ENCODE measurements at regions not wholly inside any gene's neighbourhood (a gene's known extent, or its start where the extent isn't known, plus 50 kb on each side); places are given as distances from the start of the nearest gene placed in this dataset.

DNA sequence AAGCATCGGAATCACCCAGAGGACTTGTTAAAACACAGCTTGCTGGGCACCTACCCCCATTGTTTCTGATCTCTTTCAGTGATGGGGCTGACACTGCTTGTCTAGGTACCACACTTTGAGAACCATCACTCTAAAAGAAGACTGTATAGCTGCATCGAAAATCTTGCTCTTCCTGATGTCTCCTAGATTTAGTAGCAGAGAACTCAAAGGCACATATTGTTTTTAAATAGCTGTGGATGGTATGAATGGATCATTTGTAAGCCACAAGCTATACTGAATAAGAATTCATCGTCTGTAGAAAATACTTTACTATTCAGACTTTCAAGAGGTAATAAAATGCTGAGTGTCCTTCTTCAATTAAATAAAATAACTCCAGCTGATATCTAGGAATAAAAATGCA is 405.4 kb downstream of the ANKRD50 start:
- no peak for DNase-seq (ENCODE audit: low read depth, low spot score)

DNA sequence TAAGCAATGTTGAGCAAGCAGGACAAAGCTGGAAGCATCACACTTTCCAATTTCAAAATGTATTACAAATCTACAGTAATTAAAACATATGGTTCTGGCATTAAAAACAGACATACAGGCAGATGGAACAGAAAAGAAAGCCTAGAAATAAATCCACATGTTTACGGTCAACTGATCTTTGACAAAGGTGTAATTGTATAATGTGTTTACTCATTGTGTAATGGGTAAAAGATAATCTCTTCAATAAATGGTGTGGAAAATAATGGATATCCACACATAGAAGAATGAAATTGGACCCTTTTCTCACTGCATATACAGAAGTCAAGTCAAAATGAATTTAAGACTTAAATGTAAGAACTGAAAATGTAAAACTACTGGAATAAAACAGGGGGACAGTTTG is 394.2 kb downstream of the ANKRD50 start:
- no peak for DNase-seq (ENCODE audit: low read depth, low spot score)

DNA sequence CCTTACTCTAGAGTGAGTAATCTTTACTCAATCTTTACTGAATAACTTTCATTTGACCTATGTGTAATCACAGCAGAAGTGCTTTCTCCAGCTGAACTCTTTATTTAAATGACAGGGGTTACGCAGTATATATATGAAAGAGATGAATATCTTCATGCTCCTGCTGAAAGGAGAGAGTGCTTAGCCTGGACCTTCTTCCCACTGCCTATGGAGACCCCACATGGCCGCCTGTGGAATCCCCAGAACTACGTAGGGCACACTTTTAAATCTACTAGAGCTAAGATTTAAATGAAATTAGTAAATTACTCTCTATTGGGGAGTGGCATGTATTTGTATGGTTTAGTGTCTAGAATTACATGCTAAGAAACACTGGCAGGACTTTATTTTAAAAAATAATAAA is 391.2 kb downstream of the ANKRD50 start:
- DNase-seq (ENCODE audit: low read depth, low spot score), result no peak

DNA sequence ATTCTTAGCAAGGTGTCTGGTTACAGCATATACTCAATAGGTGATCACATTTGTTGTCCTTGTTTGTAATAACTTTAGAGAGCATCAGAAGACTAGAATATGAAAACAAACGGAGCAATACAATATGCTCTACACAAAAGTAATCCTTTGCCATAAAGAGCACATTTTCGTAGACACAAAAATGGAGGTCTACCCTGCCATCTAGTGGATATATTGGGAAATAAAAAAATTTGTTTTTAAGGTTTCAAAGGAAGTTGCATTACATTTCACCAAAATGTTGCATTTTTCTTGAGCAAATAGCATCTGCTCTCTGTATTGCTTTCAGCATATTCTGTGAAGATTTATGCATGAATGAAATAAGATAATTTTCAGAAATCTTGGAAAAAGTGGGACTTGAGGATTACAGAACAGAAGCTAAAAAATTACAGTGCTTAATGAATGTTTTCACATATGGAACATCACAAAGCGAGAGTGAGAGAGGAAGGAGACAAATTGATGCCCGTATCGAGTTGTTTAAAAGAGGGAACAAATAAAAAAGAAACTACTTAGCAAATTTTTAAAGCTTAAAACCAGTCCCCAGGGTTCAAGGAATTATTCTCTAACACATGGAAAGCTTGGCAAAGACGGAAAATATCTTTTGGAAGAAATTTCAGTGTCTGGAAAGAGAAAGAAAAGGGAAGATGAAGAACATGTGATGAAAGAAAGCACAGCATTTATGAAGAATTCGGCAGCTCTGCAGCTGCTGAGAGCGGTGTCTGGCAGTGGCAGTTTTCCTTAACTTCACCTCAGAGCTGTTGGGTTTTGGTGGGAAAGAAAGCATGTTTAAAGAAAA is 390.1 kb downstream of the ANKRD50 start:
- DNase-seq (ENCODE audit: low read depth, low spot score), result no peak

DNA sequence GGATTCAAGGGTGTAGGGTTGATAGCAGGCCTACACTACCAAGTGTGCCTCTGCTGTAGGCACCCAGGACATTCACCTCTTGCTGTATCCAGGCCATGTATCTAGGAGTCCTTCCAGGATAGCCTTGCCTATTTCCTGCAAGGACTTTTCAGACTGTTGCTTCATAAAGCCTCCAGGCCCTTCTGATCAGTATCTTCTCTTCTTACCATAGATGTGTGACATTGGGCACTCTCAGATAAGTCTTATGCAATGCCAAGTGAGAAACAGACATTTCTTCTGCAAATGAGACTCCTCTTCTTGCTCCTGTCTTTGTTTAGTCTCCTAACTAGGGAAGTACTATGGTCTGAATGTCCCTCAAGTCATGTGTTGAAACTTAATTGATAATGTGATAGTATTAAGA is 386.8 kb downstream of the ANKRD50 start:
- no peak for DNase-seq (ENCODE audit: low read depth, low spot score)

DNA sequence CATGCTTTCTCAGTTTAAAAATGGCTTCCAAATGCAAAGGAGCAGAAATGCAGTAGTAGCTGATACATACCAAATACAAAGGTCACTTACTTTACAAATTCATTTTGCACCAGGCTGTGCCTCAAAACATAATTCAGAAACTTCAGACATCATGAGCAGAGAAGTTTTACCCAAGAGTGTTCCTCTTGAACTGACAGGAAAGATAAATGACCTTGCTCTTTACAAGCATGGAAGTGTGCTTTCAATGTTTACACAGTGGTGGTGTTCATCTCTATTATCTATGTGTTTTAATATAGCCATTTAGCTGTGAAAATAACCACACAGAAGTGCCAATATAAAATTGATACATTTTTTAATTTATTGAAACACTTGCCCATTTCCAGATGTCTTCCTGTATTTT is 383.4 kb downstream of the ANKRD50 start:
- no peak for DNase-seq (ENCODE audit: low read depth, low spot score)

DNA sequence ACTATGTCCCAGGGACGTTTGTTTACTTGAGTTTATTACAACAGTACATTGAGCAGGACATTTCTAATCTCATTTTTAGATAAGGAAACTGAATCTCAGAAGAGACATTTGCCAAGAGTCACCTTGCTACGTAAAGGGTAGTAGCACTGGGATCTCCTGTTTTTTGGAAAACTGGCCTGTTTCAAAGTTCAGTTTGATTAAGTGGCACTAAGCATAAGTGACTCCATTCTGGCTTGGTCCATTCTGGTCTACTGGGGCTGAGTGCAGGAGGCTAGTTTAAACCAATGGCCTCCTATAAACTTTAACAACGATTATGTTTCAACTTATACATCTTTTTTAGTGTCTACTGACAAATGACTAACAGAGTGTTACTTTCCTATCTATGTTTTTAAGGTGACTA is 382.5 kb downstream of the ANKRD50 start:
- no peak for DNase-seq (ENCODE audit: low read depth, low spot score)

DNA sequence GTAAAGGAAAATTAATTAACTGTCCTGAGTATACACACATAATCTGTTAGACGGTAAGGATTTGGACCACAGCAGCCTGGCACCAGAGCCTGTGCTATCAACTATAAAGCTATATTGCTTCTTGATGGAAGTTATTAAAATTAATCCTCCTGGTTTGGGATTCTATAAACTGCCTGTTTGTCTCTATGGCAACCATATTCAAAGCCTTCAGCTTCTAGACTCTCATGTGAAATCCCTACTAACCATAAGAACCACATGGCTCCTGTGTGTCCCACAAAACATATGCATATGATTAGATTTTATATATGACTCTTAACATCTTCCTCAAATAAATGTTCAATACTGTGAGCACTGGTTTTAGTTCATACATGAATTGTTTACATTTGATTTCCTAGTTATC is 380.8 kb downstream of the ANKRD50 start:
- DNase-seq (ENCODE audit: low read depth, low spot score), result no peak

DNA sequence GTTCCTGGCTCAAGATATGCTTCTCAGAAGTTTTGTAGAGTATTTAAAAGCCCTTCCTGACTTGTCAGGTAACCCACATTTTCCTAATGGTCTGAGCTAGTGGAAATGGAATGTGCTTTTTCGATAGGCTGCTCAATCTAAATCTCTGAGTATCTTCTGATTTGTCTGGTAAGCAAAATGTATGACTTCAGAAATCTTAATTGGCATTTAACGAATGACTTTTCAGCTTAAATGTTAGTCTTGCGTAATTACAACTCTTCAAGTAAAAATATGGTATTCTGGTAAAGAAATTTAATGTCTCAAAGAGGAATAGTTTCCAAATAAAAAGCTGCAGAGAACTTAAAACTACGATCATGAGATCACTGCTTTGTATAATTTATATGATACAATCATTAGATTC is 379.1 kb downstream of the ANKRD50 start:
- no peak for DNase-seq (ENCODE audit: low read depth, low spot score)

DNA sequence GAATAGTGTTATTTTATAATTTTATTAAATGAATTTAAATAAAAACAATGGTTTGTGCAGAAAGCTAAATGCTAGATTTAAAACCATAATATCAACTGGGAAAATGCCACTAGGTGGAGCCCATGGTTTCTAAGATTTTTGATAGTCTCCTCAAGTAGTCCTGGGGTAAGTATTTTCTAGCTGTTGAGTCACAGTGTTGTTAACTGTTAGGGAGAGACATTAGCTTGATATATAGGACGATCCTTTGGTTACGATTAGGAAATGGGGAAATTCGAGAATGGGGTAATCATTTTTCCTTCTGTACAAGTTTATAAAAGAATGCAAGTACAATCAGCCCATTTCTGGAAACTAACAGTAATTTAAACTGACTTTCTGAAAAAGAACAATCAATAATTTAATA is 378.4 kb downstream of the ANKRD50 start:
- DNase-seq (ENCODE audit: low read depth, low spot score), result peak; percentile 71

DNA sequence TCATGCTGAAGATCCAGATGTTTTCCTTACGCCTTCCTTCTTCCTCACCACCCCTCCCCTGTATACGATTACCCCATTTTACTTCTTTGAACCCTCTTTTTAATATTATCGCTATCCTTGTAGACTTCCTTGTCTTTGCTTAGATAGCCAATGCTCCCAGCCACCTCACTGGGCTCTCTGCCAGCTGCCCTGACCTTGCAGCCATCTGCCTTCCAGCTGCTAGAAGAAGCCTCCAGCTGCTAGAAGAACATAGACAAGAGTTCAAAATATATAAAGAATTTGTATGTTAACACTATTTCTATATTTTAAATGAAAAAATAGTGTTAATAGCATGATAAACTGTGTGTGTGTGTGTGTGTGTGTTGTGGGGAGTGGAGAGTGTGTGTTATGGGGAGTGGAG is 374.7 kb downstream of the ANKRD50 start:
- DNase-seq (ENCODE audit: low read depth, low spot score), result no peak

DNA sequence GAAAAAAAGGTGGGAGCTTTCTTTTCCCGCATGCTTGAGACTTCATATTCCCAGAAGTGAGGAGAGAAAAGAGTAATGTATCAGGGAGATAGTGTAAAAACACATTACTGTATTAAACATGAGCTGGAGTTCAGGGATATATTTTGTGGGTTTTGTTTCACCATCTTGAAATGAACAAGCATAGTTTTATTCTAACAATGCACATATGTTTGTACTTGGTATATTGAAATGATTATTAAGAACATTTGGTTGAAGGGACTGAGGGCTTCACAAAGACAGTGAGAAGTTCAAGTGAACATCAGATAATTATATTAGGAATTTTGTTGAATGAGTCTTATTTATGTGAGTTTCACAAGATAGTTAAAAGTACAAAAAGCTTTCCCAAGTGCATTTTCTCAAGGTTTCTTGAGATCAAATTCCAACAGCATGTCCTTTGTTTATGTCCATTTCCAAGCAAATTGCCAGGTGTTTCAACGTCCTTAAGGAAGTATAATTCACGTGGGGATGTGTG is 368.8 kb downstream of the ANKRD50 start:
- no peak for DNase-seq (ENCODE audit: low read depth, low spot score)

DNA sequence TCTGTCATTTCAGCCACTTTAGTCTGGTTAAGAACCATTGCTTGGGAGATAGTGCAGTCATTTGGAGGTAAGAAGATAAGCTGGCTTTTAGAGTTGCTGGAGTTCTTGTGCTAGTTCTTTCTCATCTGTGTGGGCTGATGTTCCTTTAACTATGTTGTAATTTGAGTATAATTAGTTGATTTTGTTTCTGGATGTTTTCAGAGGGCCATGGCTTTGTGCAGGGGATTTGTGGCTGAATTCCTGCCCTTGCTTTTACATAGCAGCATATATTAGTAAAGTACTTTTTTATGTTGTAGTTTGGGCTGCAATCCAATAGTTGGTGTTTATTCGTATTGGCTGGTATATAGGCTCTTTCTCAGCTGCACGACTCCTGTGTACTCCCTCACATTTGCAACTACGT is 339.6 kb downstream of the ANKRD50 start:
- DNase-seq (ENCODE audit: low read depth, low spot score), result no peak

DNA sequence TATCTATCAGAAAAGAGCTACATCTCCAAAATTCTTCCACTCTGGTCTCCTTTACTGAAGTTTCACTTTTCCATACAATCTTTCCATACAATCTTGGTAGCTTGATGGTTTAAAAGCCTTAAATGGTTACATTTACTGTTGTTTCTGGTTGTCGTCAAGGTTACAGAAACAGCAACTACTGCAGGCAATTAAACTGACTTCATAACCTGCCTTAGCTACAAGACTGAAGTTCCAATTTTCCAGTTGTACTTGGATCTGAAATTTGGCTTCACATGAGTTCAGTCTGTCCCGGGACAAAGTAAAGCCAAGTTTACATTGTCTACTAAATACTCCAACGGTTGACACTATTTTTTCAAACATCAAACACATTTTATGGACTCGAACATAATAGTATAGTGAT is 326.4 kb downstream of the ANKRD50 start:
- DNase-seq (ENCODE audit: low read depth, low spot score), result no peak

DNA sequence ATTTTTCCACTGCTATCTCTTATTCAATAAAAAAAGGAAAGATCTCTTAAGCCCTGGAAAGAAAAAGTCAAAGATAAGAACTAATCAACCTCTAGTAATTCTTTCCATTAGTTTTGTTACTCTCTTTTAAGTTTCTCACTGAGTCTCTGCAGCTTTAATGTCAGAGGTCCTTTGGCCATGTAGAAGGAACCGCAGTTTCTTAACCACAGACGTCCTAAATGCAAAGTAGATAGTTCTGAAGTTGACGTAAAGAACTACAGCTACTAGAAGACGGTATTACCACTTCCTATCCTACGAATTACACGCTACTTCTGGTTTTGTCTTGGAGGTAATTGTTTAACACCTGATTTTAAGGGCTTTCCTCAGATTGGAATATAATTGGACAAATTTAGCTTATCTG is 325.9 kb downstream of the ANKRD50 start:
- DNase-seq (ENCODE audit: low read depth, low spot score), result no peak

DNA sequence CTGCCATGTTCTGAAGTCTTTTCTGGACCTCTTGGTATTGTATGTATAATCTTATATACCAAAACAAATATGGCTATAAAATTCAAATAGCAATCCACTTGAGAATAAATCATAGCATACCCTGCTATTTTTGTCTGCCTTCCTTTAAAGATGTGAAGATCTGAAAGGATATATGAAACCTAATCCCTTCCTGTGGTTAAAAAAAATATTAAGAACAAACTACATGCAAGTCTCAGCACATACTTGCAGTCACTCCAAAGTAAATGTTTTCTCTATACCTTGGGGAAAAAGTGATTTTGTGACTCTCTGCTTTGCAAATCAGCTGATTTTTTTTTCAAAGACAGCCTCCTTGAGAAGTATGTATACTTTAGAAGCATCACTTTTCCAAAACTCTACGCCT is 322.9 kb downstream of the ANKRD50 start:
- DNase-seq (ENCODE audit: low read depth, low spot score), result no peak

DNA sequence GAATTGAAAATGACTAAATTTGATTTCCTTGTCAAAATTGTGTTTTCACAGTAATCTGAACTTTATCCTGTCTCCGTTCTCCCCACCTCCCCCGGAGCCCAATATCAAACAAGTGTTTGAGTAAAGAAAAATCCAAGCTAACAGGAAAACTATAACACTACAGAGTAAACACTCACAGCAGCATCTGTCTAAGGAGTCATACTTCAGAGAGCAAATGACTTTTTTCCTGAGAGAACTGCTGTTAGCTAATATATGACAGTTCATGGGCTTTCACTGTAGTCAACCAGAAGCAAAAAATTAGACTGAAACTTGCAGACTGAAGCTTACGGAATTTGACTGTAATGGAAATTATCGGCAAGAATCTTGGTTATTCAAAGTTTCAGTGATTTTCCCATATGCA is 321.7 kb downstream of the ANKRD50 start:
- DNase-seq (ENCODE audit: low read depth, low spot score), result no peak

DNA sequence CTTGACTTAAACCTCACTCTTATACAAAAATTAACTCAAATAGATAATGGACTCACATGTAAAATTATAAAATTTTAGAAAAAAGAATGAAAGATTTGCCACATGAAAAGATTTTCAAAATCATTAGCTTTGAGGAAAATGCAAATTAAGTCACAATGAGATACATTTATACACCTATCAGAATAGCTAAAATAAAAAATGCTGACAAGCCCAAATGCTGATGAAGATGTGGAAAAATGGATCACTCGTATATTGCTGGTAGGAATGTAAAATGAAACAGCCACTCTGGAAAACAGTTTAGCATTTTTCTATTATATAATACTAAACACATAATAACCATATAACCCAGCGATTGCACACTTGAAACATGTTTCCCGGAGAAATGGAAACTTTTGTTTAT is 316.2 kb downstream of the ANKRD50 start:
- no peak for DNase-seq (ENCODE audit: low read depth, low spot score)

DNA sequence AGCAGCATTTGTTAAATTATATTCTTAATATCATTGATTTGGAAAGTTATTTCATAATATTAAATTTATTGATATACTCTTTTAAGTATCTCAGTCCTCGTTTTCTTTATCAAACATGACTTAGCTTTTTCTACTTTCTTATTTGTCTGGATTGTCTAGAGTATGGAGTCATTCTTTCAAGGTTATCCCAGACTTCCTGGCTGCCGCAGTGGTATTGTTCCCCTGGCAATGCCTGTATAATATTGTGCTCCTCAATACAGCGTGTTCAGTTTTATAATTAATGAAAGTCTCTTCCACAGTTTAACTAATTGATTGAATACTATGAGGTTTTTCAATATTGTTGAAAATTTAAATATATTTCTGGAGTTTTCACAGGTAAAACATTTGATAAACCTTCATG is 310.9 kb downstream of the ANKRD50 start:
- DNase-seq (ENCODE audit: low read depth, low spot score), result no peak

DNA sequence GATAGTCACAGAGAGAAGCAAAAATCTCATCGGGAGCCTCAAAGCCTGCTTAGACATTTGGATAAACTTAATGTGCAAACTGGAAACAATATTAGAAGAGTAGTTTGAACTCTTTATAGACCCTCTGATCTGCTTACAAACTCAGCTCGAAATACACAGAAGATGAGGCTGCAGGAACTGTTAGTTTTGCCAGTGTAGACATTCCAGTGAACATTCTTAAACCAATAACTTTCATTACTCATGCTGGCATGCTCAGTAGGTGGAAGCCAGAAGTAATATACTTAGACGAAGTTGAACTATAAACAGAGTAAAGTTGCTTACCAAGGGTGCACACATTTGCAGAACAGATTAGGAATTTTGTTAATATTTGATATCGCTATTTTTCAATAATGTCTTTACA is 303.5 kb downstream of the ANKRD50 start:
- no peak for DNase-seq (ENCODE audit: low read depth, low spot score)

DNA sequence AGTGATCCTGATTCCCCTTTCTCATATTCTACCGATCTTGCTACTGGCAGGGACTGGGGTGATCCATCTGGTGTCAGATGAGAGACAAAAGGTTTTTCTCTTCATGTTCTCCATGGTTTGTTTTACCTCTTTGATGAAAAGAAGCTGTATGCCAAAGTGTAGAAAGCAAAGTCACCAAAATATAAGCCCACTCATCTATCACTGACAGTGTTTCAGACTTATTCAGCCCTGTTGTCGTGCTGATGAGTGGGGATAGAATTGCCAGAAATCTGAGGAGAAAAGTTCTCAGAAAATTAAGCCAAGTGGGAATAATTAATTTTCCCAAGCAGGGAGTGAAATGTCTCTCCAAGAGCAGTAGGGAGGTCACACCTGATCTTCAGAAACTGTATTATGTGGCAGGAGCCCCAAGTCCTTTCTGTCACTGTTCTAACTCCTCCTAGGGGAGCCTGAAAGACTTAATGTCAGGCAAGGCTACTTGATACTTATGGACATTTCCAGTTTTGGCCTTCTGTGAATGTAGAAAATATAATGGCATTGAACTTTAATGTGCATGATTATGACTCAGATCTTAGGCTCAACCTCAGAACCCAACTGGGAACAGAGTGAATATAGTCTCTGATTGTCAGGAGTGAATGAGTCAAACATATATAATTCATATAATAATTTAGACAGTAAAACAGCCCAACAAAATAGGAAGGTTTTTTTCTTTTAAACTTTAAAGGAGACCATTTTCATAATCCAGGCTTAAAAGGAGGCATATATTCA is 298.1 kb downstream of the ANKRD50 start:
- DNase-seq (ENCODE audit: low read depth, low spot score), result no peak

DNA sequence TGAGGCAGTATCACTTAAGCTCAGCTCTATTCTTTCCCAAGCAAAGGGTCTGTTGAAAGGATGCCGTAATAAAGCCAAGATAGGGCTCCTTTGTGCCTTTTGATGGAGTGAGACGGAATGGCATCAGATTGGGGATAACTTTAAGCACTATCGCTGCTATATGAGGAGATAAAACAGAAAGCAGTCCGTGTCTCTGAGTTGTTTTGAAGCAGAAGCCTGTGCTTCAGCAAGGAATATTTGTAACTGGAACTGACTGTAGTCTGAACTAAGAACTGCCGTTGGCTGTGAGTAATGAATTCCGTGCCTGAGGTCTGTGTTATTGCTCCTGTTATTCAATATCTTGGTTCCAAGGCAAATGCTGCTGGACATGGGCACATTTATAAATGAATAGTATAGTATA is 297.4 kb downstream of the ANKRD50 start:
- DNase-seq (ENCODE audit: low read depth, low spot score), result no peak

DNA sequence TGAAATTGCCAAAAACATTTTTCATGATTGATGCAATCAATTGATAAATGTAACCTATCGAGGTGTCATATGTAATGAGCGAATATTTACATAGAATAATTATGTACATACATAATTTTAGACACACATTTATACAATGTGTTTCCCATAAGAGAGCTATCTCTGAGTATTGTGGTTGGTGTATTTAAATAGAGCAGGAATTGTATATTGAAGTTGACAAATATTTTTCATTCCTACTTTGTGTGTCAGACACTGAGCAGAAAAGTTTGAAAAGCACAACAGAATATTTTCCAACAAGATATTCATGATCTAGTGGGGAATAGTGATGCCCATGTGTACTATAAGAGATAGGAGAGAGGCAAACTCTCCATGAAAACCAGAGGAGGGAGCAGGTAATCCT is 295.2 kb downstream of the ANKRD50 start:
- DNase-seq (ENCODE audit: low read depth, low spot score), result no peak

Measured in smooth muscle cell of the brain vasculature (primary cell).